GM12874 (cell line): ENCODE measurements at regions not wholly inside any gene's neighbourhood (a gene's known extent, or its start where the extent isn't known, plus 50 kb on each side); places are given as distances from the start of the nearest gene placed in this dataset.

Experiments used
- TF ChIP-seq, protein P1 (sequence below): IDR thresholded peaks from 2 replicates; pipeline ENCODE4 v1.5.1; 2011; ENCODE audit warnings: low read depth, mild to moderate bottlenecking, control low read depth, low read length, moderate library complexity; ENCODE audit not compliant: insufficient read depth

GRCh38 chr6:142696123-142697000, 248.6 kb downstream of the HIVEP2 start:
- TF ChIP-seq, protein P1, sequence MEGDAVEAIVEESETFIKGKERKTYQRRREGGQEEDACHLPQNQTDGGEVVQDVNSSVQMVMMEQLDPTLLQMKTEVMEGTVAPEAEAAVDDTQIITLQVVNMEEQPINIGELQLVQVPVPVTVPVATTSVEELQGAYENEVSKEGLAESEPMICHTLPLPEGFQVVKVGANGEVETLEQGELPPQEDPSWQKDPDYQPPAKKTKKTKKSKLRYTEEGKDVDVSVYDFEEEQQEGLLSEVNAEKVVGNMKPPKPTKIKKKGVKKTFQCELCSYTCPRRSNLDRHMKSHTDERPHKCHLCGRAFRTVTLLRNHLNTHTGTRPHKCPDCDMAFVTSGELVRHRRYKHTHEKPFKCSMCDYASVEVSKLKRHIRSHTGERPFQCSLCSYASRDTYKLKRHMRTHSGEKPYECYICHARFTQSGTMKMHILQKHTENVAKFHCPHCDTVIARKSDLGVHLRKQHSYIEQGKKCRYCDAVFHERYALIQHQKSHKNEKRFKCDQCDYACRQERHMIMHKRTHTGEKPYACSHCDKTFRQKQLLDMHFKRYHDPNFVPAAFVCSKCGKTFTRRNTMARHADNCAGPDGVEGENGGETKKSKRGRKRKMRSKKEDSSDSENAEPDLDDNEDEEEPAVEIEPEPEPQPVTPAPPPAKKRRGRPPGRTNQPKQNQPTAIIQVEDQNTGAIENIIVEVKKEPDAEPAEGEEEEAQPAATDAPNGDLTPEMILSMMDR: no peak

DNA sequence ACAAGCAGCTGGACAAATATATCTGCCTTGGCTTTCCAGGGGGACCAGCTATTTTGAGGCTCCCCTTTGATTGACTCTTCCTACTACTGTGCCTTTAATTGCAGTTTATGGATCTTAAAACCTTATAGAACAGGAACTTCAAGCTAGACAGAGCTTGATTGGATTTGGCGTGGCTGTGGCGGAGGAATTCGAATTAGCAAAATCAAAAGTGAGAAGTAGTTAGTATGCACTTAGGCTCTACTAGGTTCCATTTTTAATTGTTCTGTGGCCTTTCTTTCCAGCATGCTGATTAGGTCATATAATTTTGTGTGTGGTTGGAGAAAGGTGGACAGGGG, 248.0 kb downstream of the HIVEP2 start:
- TF ChIP-seq, protein P1: no peak

- TF ChIP-seq, protein P1: no peak
These were observed 247.1 kb downstream of the HIVEP2 start for GRCh38 chr6:142697922-142698321.

DNA sequence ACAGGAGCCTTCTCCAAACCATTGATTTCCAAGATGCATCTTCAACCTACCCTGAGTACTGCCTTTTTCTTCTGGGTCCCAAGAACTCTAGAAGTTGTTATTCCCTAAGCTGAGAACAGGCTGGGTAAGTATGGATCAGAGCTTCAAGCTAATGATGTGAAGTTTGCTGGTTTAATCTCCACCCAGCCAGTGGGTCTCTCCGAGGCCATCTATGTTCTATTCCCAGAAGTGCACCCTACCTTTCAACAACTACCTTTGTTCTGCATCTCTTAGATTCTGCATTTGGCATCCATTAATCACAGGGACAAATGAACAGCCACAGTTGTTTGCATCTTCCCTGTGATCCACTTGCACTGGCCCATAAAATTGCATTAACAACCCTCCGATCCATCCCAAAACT, 246.2 kb downstream of the HIVEP2 start:
- TF ChIP-seq, protein P1: no peak

GRCh38 chr6:142699391-142699790, 245.6 kb downstream of the HIVEP2 start:
- TF ChIP-seq, protein P1: no peak

- TF ChIP-seq, protein P1: no peak
These were observed 244.9 kb downstream of the HIVEP2 start for GRCh38 chr6:142700032-142700431.

- TF ChIP-seq, protein P1: no peak
These were observed 244.2 kb downstream of the HIVEP2 start for GRCh38 chr6:142700671-142701312.
